ENCODE measurements at regions not wholly inside any gene's neighbourhood (a gene's known extent, or its start where the extent isn't known, plus 50 kb on each side); places are given as distances from the start of the nearest gene placed in this dataset.

DNA sequence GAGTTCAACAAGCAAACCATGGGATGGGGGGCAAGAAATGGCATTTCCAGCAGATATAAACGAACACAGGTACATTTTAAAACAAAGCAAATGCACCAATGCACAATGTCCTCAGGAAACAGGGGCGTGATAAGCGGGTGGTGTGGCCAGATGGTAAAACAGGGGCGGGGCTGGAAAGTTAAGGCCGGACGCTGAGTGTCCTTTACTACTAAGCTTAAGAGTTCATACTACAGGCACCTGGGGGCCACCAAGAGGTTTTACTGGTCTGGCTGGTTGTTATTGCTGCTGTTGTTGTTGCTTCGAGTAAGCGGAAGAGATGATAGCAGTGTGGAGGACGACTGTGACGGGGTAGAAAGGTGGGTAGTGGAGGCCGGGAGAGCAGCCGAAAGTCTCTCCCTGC is 99.8 kb downstream of the ATPSCKMT start:
- H3K9me3 Mint-ChIP-seq (ENCODE audit: unreplicated experiment): no peaks in the 10 kb centered on the region
- no peaks in the 10 kb centered on the region for H3K4me1 Mint-ChIP-seq (ENCODE audit: unreplicated experiment)
- no peak overlapping the region for H3K27ac Mint-ChIP-seq (ENCODE audit: unreplicated experiment)
- H3K36me3 Mint-ChIP-seq (ENCODE audit: low read depth, unreplicated experiment): no peaks in the 10 kb centered on the region
- DNase-seq (ENCODE audit: low spot score): no peak
- H3K27me3 Mint-ChIP-seq (ENCODE audit: unreplicated experiment): peaks cover 1% of the 10 kb centered on the region
- TF ChIP-seq, protein P1, sequence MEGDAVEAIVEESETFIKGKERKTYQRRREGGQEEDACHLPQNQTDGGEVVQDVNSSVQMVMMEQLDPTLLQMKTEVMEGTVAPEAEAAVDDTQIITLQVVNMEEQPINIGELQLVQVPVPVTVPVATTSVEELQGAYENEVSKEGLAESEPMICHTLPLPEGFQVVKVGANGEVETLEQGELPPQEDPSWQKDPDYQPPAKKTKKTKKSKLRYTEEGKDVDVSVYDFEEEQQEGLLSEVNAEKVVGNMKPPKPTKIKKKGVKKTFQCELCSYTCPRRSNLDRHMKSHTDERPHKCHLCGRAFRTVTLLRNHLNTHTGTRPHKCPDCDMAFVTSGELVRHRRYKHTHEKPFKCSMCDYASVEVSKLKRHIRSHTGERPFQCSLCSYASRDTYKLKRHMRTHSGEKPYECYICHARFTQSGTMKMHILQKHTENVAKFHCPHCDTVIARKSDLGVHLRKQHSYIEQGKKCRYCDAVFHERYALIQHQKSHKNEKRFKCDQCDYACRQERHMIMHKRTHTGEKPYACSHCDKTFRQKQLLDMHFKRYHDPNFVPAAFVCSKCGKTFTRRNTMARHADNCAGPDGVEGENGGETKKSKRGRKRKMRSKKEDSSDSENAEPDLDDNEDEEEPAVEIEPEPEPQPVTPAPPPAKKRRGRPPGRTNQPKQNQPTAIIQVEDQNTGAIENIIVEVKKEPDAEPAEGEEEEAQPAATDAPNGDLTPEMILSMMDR (IDR thresholded peaks at IDR 0.05; ENCODE audit: unreplicated experiment): no peak
- no peak overlapping the region for H3K4me3 Mint-ChIP-seq (ENCODE audit: unreplicated experiment)

DNA sequence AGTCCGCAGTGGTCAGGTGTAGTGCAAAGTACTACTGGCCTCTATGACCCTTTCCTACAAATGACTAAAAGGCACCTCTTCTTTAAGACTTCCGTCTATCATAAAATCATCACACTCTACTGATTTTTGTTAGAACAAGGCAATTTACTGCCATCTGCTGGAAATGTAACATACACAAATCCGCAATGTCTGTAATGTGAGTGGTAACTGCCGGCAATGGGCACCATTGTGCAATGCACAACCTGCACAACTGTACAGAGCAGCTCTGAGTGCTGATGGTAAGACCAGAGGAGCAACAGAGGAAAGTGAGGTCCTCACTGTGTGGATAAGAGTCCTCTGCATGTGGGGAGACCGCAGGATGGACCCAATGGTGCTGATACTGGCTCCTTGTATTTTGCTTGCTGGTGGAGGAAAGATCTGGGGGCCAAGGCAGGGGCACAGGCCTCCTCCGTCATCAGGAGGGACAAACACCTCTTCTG is 103.7 kb downstream of the ATPSCKMT start:
- Mint-ChIP-seq H3K27ac (ENCODE audit: unreplicated experiment) (no peak overlapping the region), H3K4me1 (ENCODE audit: unreplicated experiment) (no peaks in the 10 kb centered on the region), H3K27me3 (ENCODE audit: unreplicated experiment) (peaks cover 4% of the 10 kb centered on the region), H3K9me3 (ENCODE audit: unreplicated experiment) (no peaks in the 10 kb centered on the region), H3K4me3 (ENCODE audit: unreplicated experiment) (no peak overlapping the region), H3K36me3 (ENCODE audit: low read depth, unreplicated experiment) (no peaks in the 10 kb centered on the region)
- TF ChIP-seq, protein P1 (IDR thresholded peaks at IDR 0.05; ENCODE audit: unreplicated experiment): no peak
- DNase-seq (ENCODE audit: low spot score): no peak

DNA sequence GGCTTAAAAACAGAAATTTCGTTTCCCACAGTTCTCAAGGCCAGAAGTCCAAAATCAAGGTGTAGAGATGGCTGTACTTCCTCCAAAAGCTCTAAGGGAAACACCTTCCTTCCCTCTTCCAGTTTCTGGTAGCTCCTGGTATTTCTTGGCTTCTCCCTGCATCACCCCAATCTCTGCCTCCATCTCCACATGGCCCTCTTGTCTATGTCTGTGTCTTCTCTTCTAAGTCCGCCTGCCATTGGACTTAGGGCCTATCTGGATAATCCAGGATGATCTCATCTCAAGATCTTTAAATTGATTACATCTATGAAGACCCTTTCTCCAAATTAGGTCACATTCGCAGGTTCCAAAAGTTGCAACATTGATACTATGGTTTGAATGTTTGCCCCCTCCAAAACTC is 105.6 kb downstream of the ATPSCKMT start:
- Mint-ChIP-seq H3K27me3 (ENCODE audit: unreplicated experiment) (peaks cover 4% of the 10 kb centered on the region), H3K4me1 (ENCODE audit: unreplicated experiment) (no peaks in the 10 kb centered on the region), H3K27ac (ENCODE audit: unreplicated experiment) (no peak overlapping the region), H3K36me3 (ENCODE audit: low read depth, unreplicated experiment) (no peaks in the 10 kb centered on the region), H3K9me3 (ENCODE audit: unreplicated experiment) (no peaks in the 10 kb centered on the region), H3K4me3 (ENCODE audit: unreplicated experiment) (no peak overlapping the region)
- no peak for DNase-seq (ENCODE audit: low spot score)
- TF ChIP-seq, protein P1 (IDR thresholded peaks at IDR 0.05; ENCODE audit: unreplicated experiment): no peak

DNA sequence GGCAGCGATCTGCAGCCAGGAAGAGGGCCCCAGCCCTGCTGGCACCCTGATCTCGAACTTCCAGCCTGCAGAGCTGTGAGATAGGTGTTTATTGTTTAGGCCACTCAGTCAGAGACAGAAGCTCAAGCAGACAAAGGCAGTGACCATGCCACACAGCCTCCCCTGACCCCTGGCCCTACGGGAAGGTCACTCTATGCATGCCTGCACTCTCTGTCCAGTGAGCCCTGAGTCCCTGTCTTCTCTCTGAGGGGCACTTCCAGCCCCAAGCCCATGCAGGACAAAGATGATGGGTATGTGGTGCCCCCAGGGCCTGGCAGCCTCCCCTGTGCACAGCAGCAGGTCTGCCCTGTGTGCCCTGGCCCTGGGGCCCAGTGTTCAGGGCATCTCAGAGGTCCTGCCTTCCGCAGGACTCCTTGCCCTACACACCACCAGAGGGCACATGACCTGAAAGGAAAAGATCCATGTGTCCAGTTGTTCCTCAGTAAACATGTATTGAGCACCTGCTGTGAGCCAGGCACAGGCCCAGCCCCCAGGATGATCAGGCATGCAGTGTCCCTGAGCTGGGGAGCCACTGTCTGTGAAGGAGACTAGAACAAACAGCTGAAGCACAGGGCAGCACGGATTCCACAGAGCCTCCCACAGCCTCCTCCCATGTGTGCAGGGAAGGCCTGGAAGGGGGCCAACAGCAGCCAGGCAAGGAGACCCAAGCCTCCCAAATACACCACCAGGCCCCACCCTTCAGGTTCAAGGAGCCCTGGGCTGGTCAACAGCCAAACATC is 109.3 kb downstream of the ATPSCKMT start:
- Mint-ChIP-seq H3K27me3 (ENCODE audit: unreplicated experiment) (peaks cover 4% of the 10 kb centered on the region), H3K36me3 (ENCODE audit: low read depth, unreplicated experiment) (no peaks in the 10 kb centered on the region), H3K27ac (ENCODE audit: unreplicated experiment) (no peak overlapping the region), H3K4me1 (ENCODE audit: unreplicated experiment) (no peaks in the 10 kb centered on the region), H3K4me3 (ENCODE audit: unreplicated experiment) (no peak overlapping the region), H3K9me3 (ENCODE audit: unreplicated experiment) (no peaks in the 10 kb centered on the region)
- peak; percentile 26 for DNase-seq (ENCODE audit: low spot score)
- TF ChIP-seq, protein P1 (IDR thresholded peaks at IDR 0.05; ENCODE audit: unreplicated experiment): peak; percentile 23

DNA sequence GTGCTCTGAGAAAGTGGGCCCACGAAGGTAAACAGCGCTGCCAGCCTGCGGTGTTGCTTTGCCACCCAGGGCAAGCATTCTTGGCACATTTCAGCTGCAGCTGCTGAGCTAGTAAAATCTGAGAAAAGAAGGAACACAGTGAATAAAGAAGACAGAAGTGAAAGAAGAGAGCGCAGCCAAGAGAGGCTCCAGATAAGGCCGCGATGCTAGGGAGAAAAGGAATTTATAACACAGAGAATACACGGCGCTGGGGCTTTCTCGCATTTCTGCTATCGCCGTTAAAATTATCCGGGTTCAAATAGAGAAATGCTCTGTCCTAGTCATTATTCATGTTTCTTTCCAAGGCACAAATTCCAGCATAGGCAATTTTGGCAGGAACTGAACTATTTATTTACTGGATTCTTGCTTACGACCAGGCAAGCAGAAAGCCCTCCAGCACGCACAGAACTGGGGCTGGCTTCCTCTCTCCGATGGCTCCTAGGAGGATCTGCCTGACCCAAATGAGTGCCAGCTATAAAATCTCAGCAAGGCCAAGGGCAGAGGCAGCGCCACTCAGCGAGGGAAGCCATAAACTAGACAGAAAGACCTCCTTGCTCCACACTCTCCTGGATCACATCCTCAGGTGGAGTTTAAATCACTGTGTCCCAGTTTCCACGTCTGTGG is 111.2 kb downstream of the ATPSCKMT start:
- no peak overlapping the region for H3K27ac Mint-ChIP-seq (ENCODE audit: unreplicated experiment)
- H3K4me1 Mint-ChIP-seq (ENCODE audit: unreplicated experiment): no peaks in the 10 kb centered on the region
- no peaks in the 10 kb centered on the region for H3K36me3 Mint-ChIP-seq (ENCODE audit: low read depth, unreplicated experiment)
- TF ChIP-seq, protein P1 (IDR thresholded peaks at IDR 0.05; ENCODE audit: unreplicated experiment): no peak
- H3K27me3 Mint-ChIP-seq (ENCODE audit: unreplicated experiment): peaks cover 1% of the 10 kb centered on the region
- DNase-seq (ENCODE audit: low spot score): no peak
- no peak overlapping the region for H3K4me3 Mint-ChIP-seq (ENCODE audit: unreplicated experiment)
- no peaks in the 10 kb centered on the region for H3K9me3 Mint-ChIP-seq (ENCODE audit: unreplicated experiment)
